ENCODE measurements at regions not wholly inside any gene's neighbourhood (a gene's known extent, or its start where the extent isn't known, plus 50 kb on each side); places are given as distances from the start of the nearest gene placed in this dataset.

- Histone ChIP-seq H3K4me3 (ENCODE audit: insufficient read depth, low read length, poor library complexity, severe bottlenecking) (no peak overlapping the region), H3F3A (ENCODE audit: insufficient read depth) (no peaks in the 10 kb centered on the region), H3K27ac (ENCODE audit: low read depth, low read length) (no peak overlapping the region), H3K4me2 (ENCODE audit: low read depth, low read length, poor library complexity, severe bottlenecking) (no peak overlapping the region), H3K9me3 (ENCODE audit: insufficient read depth, low read length) (0 out of 2 replicates have a peak, but pooled peaks cover 8% of the 10 kb centered on the region), H4K20me1 (ENCODE audit: low read depth, low read length) (no peaks in the 10 kb centered on the region), H3K9me2 (replicated peaks; ENCODE audit: insufficient read depth, low read length) (no peaks in the 10 kb centered on the region), H3K79me2 (ENCODE audit: insufficient read depth, low read length) (no peaks in the 10 kb centered on the region), H3K9ac (ENCODE audit: low read length) (no peak overlapping the region), H3K36me3 (ENCODE audit: low read length) (no peaks in the 10 kb centered on the region; the same call in 1 of the 2 replicates), H2AFZ (ENCODE audit: low read depth, low read length, severe bottlenecking) (no peak overlapping the region), H3K27me3 (ENCODE audit: low read length) (no peaks in the 10 kb centered on the region)
- no peak for TF ChIP-seq EZH2phosphoT487 (conservative IDR thresholded peaks at IDR 0.05; ENCODE audit: low read length)
- TF ChIP-seq CTCF (IDR thresholded peaks at IDR 0.05; ENCODE audit: insufficient read depth, low read length, poor library complexity, severe bottlenecking): no peak
These were observed 676.9 kb upstream of the ADGRL4 start for GRCh38 chr1:79683420-79683819.

- H3K9ac ChIP-seq (ENCODE audit: low read length): no peak overlapping the region
- H3K36me3 ChIP-seq (ENCODE audit: low read length): no peaks in the 10 kb centered on the region; the same call in 1 of the 2 replicates
- TF ChIP-seq CTCF (IDR thresholded peaks at IDR 0.05; ENCODE audit: insufficient read depth, low read length, poor library complexity, severe bottlenecking) (no peak), EZH2phosphoT487 (conservative IDR thresholded peaks at IDR 0.05; ENCODE audit: low read length) (no peak)
- H4K20me1 ChIP-seq (ENCODE audit: low read depth, low read length): no peaks in the 10 kb centered on the region
- 0 out of 2 replicates have a peak, but pooled peaks cover 8% of the 10 kb centered on the region for H3K9me3 ChIP-seq (ENCODE audit: insufficient read depth, low read length)
- H3K79me2 ChIP-seq (ENCODE audit: insufficient read depth, low read length): no peaks in the 10 kb centered on the region
- H3K9me2 ChIP-seq (replicated peaks; ENCODE audit: insufficient read depth, low read length): no peaks in the 10 kb centered on the region
- no peak overlapping the region for H3K27ac ChIP-seq (ENCODE audit: low read depth, low read length)
- no peaks in the 10 kb centered on the region for H3F3A ChIP-seq (ENCODE audit: insufficient read depth)
- H3K4me3 ChIP-seq (ENCODE audit: insufficient read depth, low read length, poor library complexity, severe bottlenecking): no peak overlapping the region
- H3K4me2 ChIP-seq (ENCODE audit: low read depth, low read length, poor library complexity, severe bottlenecking): no peak overlapping the region
- no peak overlapping the region for H2AFZ ChIP-seq (ENCODE audit: low read depth, low read length, severe bottlenecking)
- no peaks in the 10 kb centered on the region for H3K27me3 ChIP-seq (ENCODE audit: low read length)
These were observed 675.9 kb upstream of the ADGRL4 start for GRCh38 chr1:79682478-79682877.

GRCh38 chr1:79681382-79681781, 674.9 kb upstream of the ADGRL4 start:
- no peak overlapping the region for H3K4me2 ChIP-seq (ENCODE audit: low read depth, low read length, poor library complexity, severe bottlenecking)
- H3K9me3 ChIP-seq (ENCODE audit: insufficient read depth, low read length): 0 out of 2 replicates have a peak, but pooled peaks cover 8% of the 10 kb centered on the region
- no peak overlapping the region for H3K9ac ChIP-seq (ENCODE audit: low read length)

More at GRCh38 chr1:79681382-79681781, 674.9 kb upstream of the ADGRL4 start:
- no peaks in the 10 kb centered on the region for H3K27me3 ChIP-seq (ENCODE audit: low read length)
- H2AFZ ChIP-seq (ENCODE audit: low read depth, low read length, severe bottlenecking): no peak overlapping the region
- no peaks in the 10 kb centered on the region for H3K9me2 ChIP-seq (replicated peaks; ENCODE audit: insufficient read depth, low read length)
- H3K36me3 ChIP-seq (ENCODE audit: low read length): no peaks in the 10 kb centered on the region; the same call in 1 of the 2 replicates
- no peaks in the 10 kb centered on the region for H4K20me1 ChIP-seq (ENCODE audit: low read depth, low read length)
- H3K4me3 ChIP-seq (ENCODE audit: insufficient read depth, low read length, poor library complexity, severe bottlenecking): no peak overlapping the region
- TF ChIP-seq CTCF (IDR thresholded peaks at IDR 0.05; ENCODE audit: insufficient read depth, low read length, poor library complexity, severe bottlenecking): no peak
- TF ChIP-seq EZH2phosphoT487 (conservative IDR thresholded peaks at IDR 0.05; ENCODE audit: low read length): no peak
- no peaks in the 10 kb centered on the region for H3F3A ChIP-seq (ENCODE audit: insufficient read depth)
- H3K79me2 ChIP-seq (ENCODE audit: insufficient read depth, low read length): no peaks in the 10 kb centered on the region
- H3K27ac ChIP-seq (ENCODE audit: low read depth, low read length): no peak overlapping the region

Measured in SU-DHL-6 (cell line).